C4-2B (cell line): ENCODE measurements at regions not wholly inside any gene's neighbourhood (a gene's known extent, or its start where the extent isn't known, plus 50 kb on each side); places are given as distances from the start of the nearest gene placed in this dataset.

Source experiments
- CTCF ChIP-seq: fragments of 450-650 bp; conservative IDR thresholded peaks from 2 replicates; pipeline ENCODE4 v1.5.1; 2017; ENCODE audit warnings: mild to moderate bottlenecking
- ZFX ChIP-seq: fragments of 450-650 bp; IDR thresholded peaks from 2 replicates; pipeline ENCODE4 v1.6.1; 2017

DNA sequence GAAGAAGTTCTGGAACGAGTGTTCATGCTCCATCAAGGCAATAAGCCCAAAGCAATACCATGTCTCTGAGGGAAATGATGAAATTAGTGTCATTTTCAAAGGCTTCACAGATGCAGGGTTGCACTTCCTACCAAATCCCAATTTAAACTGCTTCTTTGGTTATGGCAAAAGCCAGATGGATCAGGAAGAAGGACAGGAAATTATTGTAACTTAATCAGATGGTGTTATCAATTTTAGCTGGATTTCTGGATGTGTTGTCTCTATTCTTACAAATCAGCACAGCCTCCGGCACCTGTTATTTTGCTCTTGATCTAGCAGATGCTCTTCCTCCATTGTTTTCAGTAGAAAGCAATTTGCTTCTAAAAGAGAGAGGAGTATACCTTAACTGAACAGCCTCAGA lies 693.4 kb downstream of the SOCS6 start:
- no peak for TF ChIP-seq CTCF
- TF ChIP-seq ZFX, result no peak
